GM19025 (cell line): ENCODE measurements at regions not wholly inside any gene's neighbourhood (a gene's known extent, or its start where the extent isn't known, plus 50 kb on each side); places are given as distances from the start of the nearest gene placed in this dataset.

Experiments
- ATAC-seq: cut with Tn5 transposase; IDR thresholded peaks from one replicate; pipeline ENCODE4 v1.9.1; 2021; ENCODE audit warnings: mild to moderate bottlenecking, low read depth, moderate library complexity; ENCODE audit not compliant: unreplicated experiment

- ATAC-seq = no peak
Measured at GRCh38 chr12:78672033-78672432, 192.5 kb upstream of the SYT1 start.

GRCh38 chr12:78674311-78675090, 190.1 kb upstream of the SYT1 start:
- no peak for ATAC-seq

- no peak for ATAC-seq
Measured at GRCh38 chr12:78680596-78680995, 184.0 kb upstream of the SYT1 start.

- no peak for ATAC-seq
Measured at GRCh38 chr12:78683031-78683430, 181.5 kb upstream of the SYT1 start.

- ATAC-seq = no peak
Measured at GRCh38 chr12:78683626-78684025, 180.9 kb upstream of the SYT1 start.

GRCh38 chr12:78684419-78684818, 180.2 kb upstream of the SYT1 start:
- ATAC-seq = no peak

GRCh38 chr12:78695749-78696148, 168.8 kb upstream of the SYT1 start:
- no peak for ATAC-seq

GRCh38 chr12:78696267-78696666, 168.3 kb upstream of the SYT1 start:
- ATAC-seq = no peak

- no peak for ATAC-seq
Measured at GRCh38 chr12:78697817-78698415, 166.7 kb upstream of the SYT1 start.

GRCh38 chr12:78698747-78699146, 165.8 kb upstream of the SYT1 start:
- no peak for ATAC-seq

GRCh38 chr12:78700565-78700964, 164.0 kb upstream of the SYT1 start:
- no peak for ATAC-seq

GRCh38 chr12:78703820-78704525, 160.6 kb upstream of the SYT1 start:
- ATAC-seq = no peak

- ATAC-seq = no peak
Measured at GRCh38 chr12:78711954-78712353, 152.6 kb upstream of the SYT1 start.

GRCh38 chr12:78712834-78713481, 151.6 kb upstream of the SYT1 start:
- no peak for ATAC-seq

- no peak for ATAC-seq
Measured at GRCh38 chr12:78719721-78720120, 144.9 kb upstream of the SYT1 start.

GRCh38 chr12:78721906-78722305, 142.7 kb upstream of the SYT1 start:
- no peak for ATAC-seq

GRCh38 chr12:78725033-78725432, 139.5 kb upstream of the SYT1 start:
- no peak for ATAC-seq

GRCh38 chr12:78725951-78726580, 138.5 kb upstream of the SYT1 start:
- no peak for ATAC-seq

GRCh38 chr12:78726854-78727253, 137.7 kb upstream of the SYT1 start:
- no peak for ATAC-seq

GRCh38 chr12:78732481-78732880, 132.1 kb upstream of the SYT1 start:
- no peak for ATAC-seq

- ATAC-seq = no peak
Measured at GRCh38 chr12:78739653-78740052, 124.9 kb upstream of the SYT1 start.
